Ovary (tissue), 7 donors: ENCODE measurements at regions not wholly inside any gene's neighbourhood (a gene's known extent, or its start where the extent isn't known, plus 50 kb on each side); places are given as distances from the start of the nearest gene placed in this dataset.

Experiments used
- DNase-seq, 5 donors: peaks; one replicate each; pipeline ENCODE4 v3.0.0-alpha.2; 2019 to 2020
- H3K27ac ChIP-seq, 2 donors: fragments of 200-600 bp; one replicate each; pipeline versions ENCODE4 v1.5.1 to v1.8.0; 2019 to 2022
- H3K27me3 ChIP-seq: fragments of 200-600 bp; one replicate; pipeline ENCODE4 v1.8.0; 2022
- H3K36me3 ChIP-seq: fragments of 200-600 bp; sonication (generic); one replicate; pipeline ENCODE4 v1.5.1; 2019
- H3K4me1 ChIP-seq: one replicate; pipeline ENCODE4 v1.8.1; 2013; ENCODE audit warnings: mild to moderate bottlenecking, moderate library complexity; ENCODE audit not compliant: insufficient read depth
- H3K4me3 ChIP-seq: fragments of 200-600 bp; sonication (generic); one replicate; pipeline ENCODE4 v1.5.1; 2017
- H3K9me3 ChIP-seq, 2 donors: fragments of 200-600 bp in 1 of 2; sonication (generic) in 1 of 2; one replicate each; pipeline versions ENCODE4 v1.5.1 to v1.8.1; 2013 to 2019; ENCODE audit warnings: mild to moderate bottlenecking in 1 of 2, moderate library complexity in 1 of 2
- CTCF ChIP-seq, 3 donors: fragments of 450-650 bp in 2 of 3; fragments of 200-600 bp in 1 of 3; IDR thresholded peaks; one replicate each; pipeline versions ENCODE4 v1.5.1 to v1.8.0; 2016 to 2022; ENCODE audit warnings: antibody characterized with exemption in 3 of 3, mild to moderate bottlenecking in 1 of 3
- EP300 ChIP-seq: sonication (generic); formaldehyde crosslinking; IDR thresholded peaks from one replicate; pipeline ENCODE4 v1.6.1; 2017; ENCODE audit warnings: antibody characterized with exemption
- POLR2A ChIP-seq: fragments of 450-650 bp; IDR thresholded peaks from one replicate; pipeline ENCODE4 v1.6.1; 2017; ENCODE audit warnings: antibody characterized with exemption, mild to moderate bottlenecking, moderate library complexity
- WGBS, 3 donors: extraction: QIAGEN DNeasy Blood & Tissue Kit in 1 of 3; methylation state at CpG; one replicate each; pipeline versions ENCODE4 v1.1.5 to v1.1.7; 2013 to 2017; 5-methylcytosine and 5-hydroxymethylcytosine counted together
- intact Hi-C, 4 donors: fragments of 100-400 bp; cut with DNase I; formaldehyde crosslinking; loops; one replicate each; pipeline versions ENCODE4 v1.11.0 to v1.15.1; 2022 to 2023
- donor health status: DM: no; HTN: no; CAD: no; lungs with moderate emphysema.
- donor health status: DM: no; HTN: no; CAD: no.
- donor health status: Bipolar disorder and iron deficiency.
- donor health status: DM: no; HTN: no; CAD: no.
- donor health status: DM: yes; HTN: yes; CAD: no.

GRCh38 chr9:18207735-18208134 is 266.2 kb upstream of the ADAMTSL1 start:
- Histone ChIP-seq H3K9me3 (no peaks in the 10 kb centered on the region), H3K4me1 (no peaks in the 10 kb centered on the region), H3K27me3 (no peaks in the 10 kb centered on the region), H3K36me3 (no peaks in the 10 kb centered on the region), H3K4me3 (no peak overlapping the region), H3K27ac (no peak overlapping the region)
- WGBS, 3 donors = 72 to 85% (median 81%) methylated on average over 3 of the region's 3 CpGs
- TF ChIP-seq CTCF (IDR thresholded peaks at IDR 0.05) (no peak), EP300 (no peak), POLR2A (no peak)
- intact Hi-C loops = loop anchor here in 1 of 4 donors (5.0 kb wide), 1 partner anchor 395 kb away; no protein-coding TSS in a partner anchor
- no peak for DNase-seq

- H3K4me3 ChIP-seq = no peak overlapping the region
- peak; percentile 17 to 53 (median 29) for DNase-seq
- no peaks in the 10 kb centered on the region for H3K4me1 ChIP-seq
- 35 to 39% (median 39%) methylated on average over 3 of the region's 3 CpGs for WGBS, 3 donors
- intact Hi-C loops = loop anchor here in 1 of 4 donors (5.0 kb wide), 1 partner anchor 396 kb away; no protein-coding TSS in a partner anchor
- no peak overlapping the region for H3K27ac ChIP-seq
- no peaks in the 10 kb centered on the region for H3K36me3 ChIP-seq
- peak in 2 of 3 donors; percentile 37 to 50 for TF ChIP-seq CTCF (IDR thresholded peaks at IDR 0.05)
- no peak for TF ChIP-seq POLR2A
- H3K9me3 ChIP-seq = no peaks in the 10 kb centered on the region
- H3K27me3 ChIP-seq = no peaks in the 10 kb centered on the region
Observed at GRCh38 chr9:18208166-18209059, 265.5 kb upstream of the ADAMTSL1 start.

- intact Hi-C loops = loop anchor here in 2 of 4 donors (5.0 to 10.0 kb wide), 2 partner anchors 403 to 681 kb away; no protein-coding TSS in a partner anchor
- Histone ChIP-seq H3K4me1 (no peaks in the 10 kb centered on the region), H3K9me3 (no peaks in the 10 kb centered on the region), H3K27me3 (no peaks in the 10 kb centered on the region), H3K36me3 (no peaks in the 10 kb centered on the region), H3K4me3 (no peak overlapping the region), H3K27ac (no peak overlapping the region)
- 45 to 58% (median 56%) methylated on average over 3 of the region's 3 CpGs for WGBS, 3 donors
- DNase-seq = no peak
- no peak for TF ChIP-seq EP300
Observed at GRCh38 chr9:18215626-18216025, 258.3 kb upstream of the ADAMTSL1 start.

- 84 to 93% (median 90%) methylated on average over 1 of the region's 1 CpG for WGBS, 3 donors
- intact Hi-C loops = loop anchor here in 2 of 4 donors (5.0 to 10.0 kb wide), 2 partner anchors 404 to 682 kb away; no protein-coding TSS in a partner anchor
- Histone ChIP-seq H3K27ac (no peak overlapping the region), H3K36me3 (no peaks in the 10 kb centered on the region), H3K27me3 (no peaks in the 10 kb centered on the region), H3K9me3 (no peaks in the 10 kb centered on the region), H3K4me3 (no peak overlapping the region), H3K4me1 (no peaks in the 10 kb centered on the region)
- DNase-seq = no peak
- no peak for TF ChIP-seq POLR2A
- TF ChIP-seq EP300 = no peak
Observed at GRCh38 chr9:18216376-18216775, 257.6 kb upstream of the ADAMTSL1 start.

GRCh38 chr9:18228101-18228500 is 245.9 kb upstream of the ADAMTSL1 start:
- Histone ChIP-seq H3K4me1 (no peaks in the 10 kb centered on the region), H3K27ac (no peak overlapping the region), H3K27me3 (no peaks in the 10 kb centered on the region), H3K9me3 (no peaks in the 10 kb centered on the region), H3K4me3 (no peak overlapping the region), H3K36me3 (no peaks in the 10 kb centered on the region)
- intact Hi-C loops = no loop called here
- WGBS, 3 donors = 91 to 93% (median 92%) methylated on average over 3 of the region's 3 CpGs
- no peak for TF ChIP-seq EP300
- TF ChIP-seq POLR2A = no peak
- TF ChIP-seq CTCF (IDR thresholded peaks at IDR 0.05) = no peak
- no peak for DNase-seq
